Activated T-helper 2 cell treated with anti-CD3 and anti-CD28 coated beads, Interferon-gamma antibody, Interleukin-2, Interleukin-4, amounts not matched to agents 10 μg/mL and 5 μg/mL and 100 μg/mL, durations not matched to agents 14 hours and 24 hours and 36 hours (primary cell): ENCODE measurements at regions not wholly inside any gene's neighbourhood (a gene's known extent, or its start where the extent isn't known, plus 50 kb on each side); places are given as distances from the start of the nearest gene placed in this dataset.

Experiments
- DNase-seq: peaks from one replicate; pipeline ENCODE4 v3.0.0; 2021; ENCODE audit warnings: low spot score
- H3K27ac Mint-ChIP-seq: one replicate; pipeline ENCODE4 v1.8.0; 2021; ENCODE audit warnings: mixed read lengths
- H3K27me3 Mint-ChIP-seq: one replicate; pipeline ENCODE4 v1.8.0; 2021; ENCODE audit warnings: low read depth, mixed read lengths
- H3K36me3 Mint-ChIP-seq: one replicate; pipeline ENCODE4 v1.8.0; 2021; ENCODE audit warnings: low read depth, mixed read lengths
- H3K4me1 Mint-ChIP-seq: one replicate; pipeline ENCODE4 v1.8.0; 2021; ENCODE audit warnings: low read depth, mixed read lengths
- H3K4me3 Mint-ChIP-seq: one replicate; pipeline ENCODE4 v1.8.0; 2021; ENCODE audit warnings: low read depth, mild to moderate bottlenecking, moderate library complexity, mixed read lengths
- H3K9me3 Mint-ChIP-seq: one replicate; pipeline ENCODE4 v1.8.0; 2021; ENCODE audit warnings: mixed read lengths
- intact Hi-C: fragments of 100-400 bp; cut with micrococcal nuclease; formaldehyde crosslinking; loops from one replicate; pipeline ENCODE4 v1.15.1; 2023

- Mint-ChIP-seq H3K4me1 (peaks cover 10% of the 10 kb centered on the region), H3K4me3 (no peak overlapping the region), H3K36me3 (peaks cover 4% of the 10 kb centered on the region), H3K27me3 (no peaks in the 10 kb centered on the region), H3K27ac (no peak overlapping the region), H3K9me3 (peaks cover 24% of the 10 kb centered on the region)
- intact Hi-C loops: no loop called here
- no peak for DNase-seq
Measured at GRCh38 chr2:9791711-9792110, 51.6 kb upstream of the TAF1B start.

DNA sequence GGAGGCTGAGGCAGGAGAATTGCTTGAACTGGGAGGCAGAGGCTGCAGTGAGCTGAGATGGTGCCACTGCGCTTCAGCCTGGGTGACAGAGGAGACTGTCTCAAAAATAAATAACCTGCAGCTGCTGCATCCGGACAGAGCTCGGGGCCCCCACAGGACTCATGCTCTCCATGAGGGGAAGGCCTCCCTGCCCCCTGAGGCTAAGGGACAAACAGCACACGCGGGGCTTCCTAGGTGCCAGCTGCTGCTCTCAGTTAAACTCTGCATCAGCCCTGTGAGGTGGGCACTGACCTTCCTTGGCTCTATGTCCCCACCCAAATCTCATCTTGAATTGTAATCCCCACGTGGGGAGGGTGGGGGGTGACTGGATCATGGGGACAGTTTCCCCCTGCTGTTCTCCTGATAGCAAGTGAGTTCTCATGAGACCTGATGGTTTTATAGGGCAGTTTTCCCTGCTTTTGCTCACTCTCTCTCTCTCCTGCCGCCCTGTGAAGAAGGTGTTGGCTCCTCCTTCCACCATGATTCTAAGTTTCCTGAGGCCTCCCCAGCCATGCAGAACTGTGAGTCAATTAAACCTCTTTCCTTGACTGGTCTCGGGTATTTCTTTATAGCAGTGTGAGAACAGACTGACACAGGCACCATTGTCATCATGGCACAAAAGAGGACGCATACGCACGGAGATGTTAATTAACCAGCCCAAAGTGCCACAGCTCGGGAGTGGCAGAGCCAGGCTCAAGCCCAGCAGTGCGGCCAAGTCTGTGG lies 49.9 kb upstream of the TAF1B start:
- no peak for DNase-seq
- Mint-ChIP-seq H3K4me1 (peaks cover 9% of the 10 kb centered on the region), H3K9me3 (peaks cover 12% of the 10 kb centered on the region), H3K27me3 (no peaks in the 10 kb centered on the region), H3K36me3 (peaks cover under 1% of the 10 kb centered on the region), H3K27ac (no peak overlapping the region), H3K4me3 (no peak overlapping the region)
- intact Hi-C loops: no loop called here
